Panc1 (cell line): ENCODE measurements at regions not wholly inside any gene's neighbourhood (a gene's known extent, or its start where the extent isn't known, plus 50 kb on each side); places are given as distances from the start of the nearest gene placed in this dataset.

Source experiments
- ATAC-seq: fragments of 200-7000 bp; cut with Tn5 transposase; 2 replicates; pipeline ENCODE4 v1.9.1; 2020; ENCODE audit warnings: mild to moderate bottlenecking, moderate library complexity
- BruUV-seq: library from RNA; stranded (reverse); fragments of 400-500 nt; replicated peaks from 2 replicates; lab custom pipeline; 2021; lab: Mats Ljungman, UMichigan
- CTCF ChIA-PET: fragments of 300-600 bp; sonication (Branson Sonifier 250); formaldehyde crosslinking; loops from one replicate; lab custom pipeline; 2022; ENCODE audit warnings: antibody characterized with exemption; lab: Charles Lee
- POLR2A ChIA-PET: fragments of 300-600 bp; sonication (Branson Sonifier 250); formaldehyde crosslinking; loops from one replicate; lab custom pipeline; 2022; ENCODE audit warnings: antibody characterized with exemption; lab: Charles Lee
- DNase-seq: peaks from one replicate; pipeline ENCODE4 v3.0.0-alpha.2; 2010; ENCODE audit warnings: low read depth, low spot score
- H3K27ac ChIP-seq: 2 replicates; pipeline ENCODE4 v1.5.1; 2011; ENCODE audit warnings: mild to moderate bottlenecking, low read length, inconsistent platforms
- H3K27me3 ChIP-seq: fragments of 200-500 bp; sonication (Bioruptor generic); 2 replicates; pipeline ENCODE4 v1.6.0; 2014; ENCODE audit warnings: low read length, inconsistent platforms; ENCODE audit not compliant: control insufficient read depth, insufficient read depth
- H3K36me3 ChIP-seq: fragments of 200-500 bp; sonication (Bioruptor generic); 2 replicates; pipeline ENCODE4 v1.5.1; 2014; ENCODE audit warnings: inconsistent platforms, mild to moderate bottlenecking, low read length, moderate library complexity; ENCODE audit not compliant: control insufficient read depth, insufficient read depth
- H3K4me1 ChIP-seq: 2 replicates; pipeline ENCODE4 v1.5.1; 2011; ENCODE audit warnings: inconsistent platforms, mild to moderate bottlenecking, low read length, moderate library complexity; ENCODE audit not compliant: control insufficient read depth, insufficient read depth
- H3K4me3 ChIP-seq, 2 experiments: 2 replicates each; pipeline ENCODE4 v1.5.1; 2011 to 2012; ENCODE audit warnings: low read depth in 2 of 2, low read length in 2 of 2, mild to moderate bottlenecking in 2 of 2, inconsistent platforms in 1 of 2, moderate library complexity in 1 of 2
- H3K9me3 ChIP-seq: fragments of 200-500 bp; sonication (Bioruptor generic); 2 replicates; pipeline ENCODE4 v1.5.1; 2014; ENCODE audit warnings: low read depth, mild to moderate bottlenecking, inconsistent platforms, low read length, moderate library complexity; ENCODE audit not compliant: control insufficient read depth, insufficient read depth
- CTCF ChIP-seq: fragments of 450-650 bp; IDR thresholded peaks from 2 replicates; pipeline ENCODE4 v1.5.1; 2017; ENCODE audit warnings: mild to moderate bottlenecking
- POLR2AphosphoS5 ChIP-seq: IDR thresholded peaks from 2 replicates; pipeline ENCODE4 v1.6.1; 2012; ENCODE audit warnings: mild to moderate bottlenecking, low read depth, low read length, moderate library complexity
- SIN3A ChIP-seq: IDR thresholded peaks from 2 replicates; pipeline ENCODE4 v1.6.1; 2012; ENCODE audit warnings: low read depth, mild to moderate bottlenecking, low read length, moderate library complexity, borderline replicate concordance; ENCODE audit not compliant: insufficient read depth
- TCF7L2 ChIP-seq: IDR thresholded peaks from 2 replicates; pipeline ENCODE4 v1.6.1; 2011; ENCODE audit warnings: mild to moderate bottlenecking, low read depth, low read length, inconsistent platforms
- in situ Hi-C: cut with HindIII; loops from 2 replicates; pipeline ENCODE4 v1.10.0; 2016; ENCODE audit warnings: low sequenced_read_pairs, low pct_unique_long_range_greater_than_20kb
- intact Hi-C: fragments of 100-400 bp; cut with micrococcal nuclease; formaldehyde crosslinking; loops from one replicate; pipeline ENCODE4 v1.10.0; 2022; ENCODE audit not compliant: unreplicated experiment
- TF ChIP-seq, protein P1 (sequence below), 2 experiments: IDR thresholded peaks; 2 replicates each; pipeline ENCODE4 v1.6.1; 2011 to 2012; ENCODE audit warnings: low read depth in 2 of 2, control low read depth in 1 of 2, low read length in 1 of 2, mild to moderate bottlenecking in 1 of 2, moderate library complexity in 1 of 2; ENCODE audit not compliant: insufficient read depth in 1 of 2

DNA sequence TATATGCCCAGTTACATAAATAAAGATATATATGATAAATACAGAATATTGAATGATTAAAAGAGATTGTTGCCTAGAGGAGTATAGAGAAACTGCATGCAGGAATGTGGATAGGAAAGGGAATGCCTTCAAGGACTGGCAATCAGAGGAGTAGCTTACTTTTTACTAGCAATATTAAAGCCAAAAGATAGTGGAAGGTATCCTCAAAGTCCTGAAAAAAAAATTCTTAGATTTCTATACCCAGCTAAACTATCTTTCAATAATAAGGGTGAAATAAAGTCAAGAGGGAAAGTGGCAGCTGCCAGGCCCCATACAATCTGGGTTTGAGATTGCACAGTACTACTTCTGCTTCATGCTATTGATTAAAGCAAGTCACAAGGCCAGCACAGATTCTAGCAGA, 733.2 kb downstream of the GATA3 start:
- H3K9me3 ChIP-seq, result no peaks in the 10 kb centered on the region
- no peaks in the 10 kb centered on the region for H3K27me3 ChIP-seq
- ChIA-PET POLR2A (no interaction called here), CTCF (no interaction called here)
- no TSS peak for BruUV-seq
- no peak overlapping the region for H3K27ac ChIP-seq
- DNase-seq (no peak), ATAC-seq (no peak)
- no peaks in the 10 kb centered on the region for H3K4me1 ChIP-seq
- intact Hi-C loops (no loop called here), in situ Hi-C loops (no loop called here)
- no peaks in the 10 kb centered on the region for H3K36me3 ChIP-seq
- TF ChIP-seq TCF7L2 (no peak), POLR2AphosphoS5 (no peak), CTCF (no peak), SIN3A (no peak)
- TF ChIP-seq, protein P1, sequence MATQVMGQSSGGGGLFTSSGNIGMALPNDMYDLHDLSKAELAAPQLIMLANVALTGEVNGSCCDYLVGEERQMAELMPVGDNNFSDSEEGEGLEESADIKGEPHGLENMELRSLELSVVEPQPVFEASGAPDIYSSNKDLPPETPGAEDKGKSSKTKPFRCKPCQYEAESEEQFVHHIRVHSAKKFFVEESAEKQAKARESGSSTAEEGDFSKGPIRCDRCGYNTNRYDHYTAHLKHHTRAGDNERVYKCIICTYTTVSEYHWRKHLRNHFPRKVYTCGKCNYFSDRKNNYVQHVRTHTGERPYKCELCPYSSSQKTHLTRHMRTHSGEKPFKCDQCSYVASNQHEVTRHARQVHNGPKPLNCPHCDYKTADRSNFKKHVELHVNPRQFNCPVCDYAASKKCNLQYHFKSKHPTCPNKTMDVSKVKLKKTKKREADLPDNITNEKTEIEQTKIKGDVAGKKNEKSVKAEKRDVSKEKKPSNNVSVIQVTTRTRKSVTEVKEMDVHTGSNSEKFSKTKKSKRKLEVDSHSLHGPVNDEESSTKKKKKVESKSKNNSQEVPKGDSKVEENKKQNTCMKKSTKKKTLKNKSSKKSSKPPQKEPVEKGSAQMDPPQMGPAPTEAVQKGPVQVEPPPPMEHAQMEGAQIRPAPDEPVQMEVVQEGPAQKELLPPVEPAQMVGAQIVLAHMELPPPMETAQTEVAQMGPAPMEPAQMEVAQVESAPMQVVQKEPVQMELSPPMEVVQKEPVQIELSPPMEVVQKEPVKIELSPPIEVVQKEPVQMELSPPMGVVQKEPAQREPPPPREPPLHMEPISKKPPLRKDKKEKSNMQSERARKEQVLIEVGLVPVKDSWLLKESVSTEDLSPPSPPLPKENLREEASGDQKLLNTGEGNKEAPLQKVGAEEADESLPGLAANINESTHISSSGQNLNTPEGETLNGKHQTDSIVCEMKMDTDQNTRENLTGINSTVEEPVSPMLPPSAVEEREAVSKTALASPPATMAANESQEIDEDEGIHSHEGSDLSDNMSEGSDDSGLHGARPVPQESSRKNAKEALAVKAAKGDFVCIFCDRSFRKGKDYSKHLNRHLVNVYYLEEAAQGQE (IDR thresholded peaks at IDR 0.05; ENCODE audit: insufficient read depth in 1 of 2, low read depth in 2 of 2, low read length in 1 of 2), result no peak
- no peak overlapping the region for H3K4me3 ChIP-seq

GRCh38 chr10:8790390-8790789, 735.9 kb downstream of the GATA3 start:
- H3K27ac ChIP-seq, result no peak overlapping the region
- H3K9me3 ChIP-seq, result no peaks in the 10 kb centered on the region
- ATAC-seq (no peak), DNase-seq (no peak)
- H3K4me3 ChIP-seq, result no peak overlapping the region
- intact Hi-C loops (no loop called here), in situ Hi-C loops (no loop called here)
- BruUV-seq, result no TSS peak
- TF ChIP-seq POLR2AphosphoS5 (no peak), TCF7L2 (no peak), CTCF (no peak), SIN3A (no peak)
- TF ChIP-seq, protein P1 (IDR thresholded peaks at IDR 0.05; ENCODE audit: insufficient read depth in 1 of 2, low read depth in 2 of 2, low read length in 1 of 2), result no peak
- H3K4me1 ChIP-seq, result no peaks in the 10 kb centered on the region
- no peaks in the 10 kb centered on the region for H3K36me3 ChIP-seq
- H3K27me3 ChIP-seq, result no peaks in the 10 kb centered on the region
- CTCF ChIA-PET, result no interaction called here
- POLR2A ChIA-PET, result no interaction called here
